ENCODE measurements at regions not wholly inside any gene's neighbourhood (a gene's known extent, or its start where the extent isn't known, plus 50 kb on each side); places are given as distances from the start of the nearest gene placed in this dataset.

DNA sequence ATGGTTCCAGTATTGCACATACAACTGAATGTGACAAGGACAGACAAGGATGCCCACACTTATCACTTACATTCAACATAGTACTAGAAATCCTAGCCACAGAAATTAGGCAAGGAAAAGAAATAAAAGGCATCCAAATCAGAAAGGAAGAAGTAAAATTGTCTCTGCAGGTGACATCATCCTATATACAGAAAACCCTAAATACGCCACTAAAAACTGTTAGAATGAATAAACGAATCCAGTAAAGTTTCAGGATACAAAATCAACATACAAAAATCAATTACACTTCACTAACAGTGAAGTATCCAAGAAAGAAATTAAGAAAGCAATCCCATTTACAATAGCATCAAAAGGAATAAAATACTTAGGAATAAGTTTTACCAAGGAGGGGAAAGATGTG, 66.1 kb downstream of the FAM217A start:
- Histone ChIP-seq H3K4me1 (ENCODE audit: low read depth) (peaks cover 12% of the 10 kb centered on the region), H3K4me3 (no peak overlapping the region), H3K9me3 (no peaks in the 10 kb centered on the region), H3K36me3 (ENCODE audit: low read depth) (no peaks in the 10 kb centered on the region)
- TF ChIP-seq, protein P1, sequence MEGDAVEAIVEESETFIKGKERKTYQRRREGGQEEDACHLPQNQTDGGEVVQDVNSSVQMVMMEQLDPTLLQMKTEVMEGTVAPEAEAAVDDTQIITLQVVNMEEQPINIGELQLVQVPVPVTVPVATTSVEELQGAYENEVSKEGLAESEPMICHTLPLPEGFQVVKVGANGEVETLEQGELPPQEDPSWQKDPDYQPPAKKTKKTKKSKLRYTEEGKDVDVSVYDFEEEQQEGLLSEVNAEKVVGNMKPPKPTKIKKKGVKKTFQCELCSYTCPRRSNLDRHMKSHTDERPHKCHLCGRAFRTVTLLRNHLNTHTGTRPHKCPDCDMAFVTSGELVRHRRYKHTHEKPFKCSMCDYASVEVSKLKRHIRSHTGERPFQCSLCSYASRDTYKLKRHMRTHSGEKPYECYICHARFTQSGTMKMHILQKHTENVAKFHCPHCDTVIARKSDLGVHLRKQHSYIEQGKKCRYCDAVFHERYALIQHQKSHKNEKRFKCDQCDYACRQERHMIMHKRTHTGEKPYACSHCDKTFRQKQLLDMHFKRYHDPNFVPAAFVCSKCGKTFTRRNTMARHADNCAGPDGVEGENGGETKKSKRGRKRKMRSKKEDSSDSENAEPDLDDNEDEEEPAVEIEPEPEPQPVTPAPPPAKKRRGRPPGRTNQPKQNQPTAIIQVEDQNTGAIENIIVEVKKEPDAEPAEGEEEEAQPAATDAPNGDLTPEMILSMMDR (IDR thresholded peaks at IDR 0.05), result no peak
- DNase-seq (no peak), ATAC-seq (no peak)
- intact Hi-C loops (cut with DNase I, micrococcal nuclease), result no loop called here

DNA sequence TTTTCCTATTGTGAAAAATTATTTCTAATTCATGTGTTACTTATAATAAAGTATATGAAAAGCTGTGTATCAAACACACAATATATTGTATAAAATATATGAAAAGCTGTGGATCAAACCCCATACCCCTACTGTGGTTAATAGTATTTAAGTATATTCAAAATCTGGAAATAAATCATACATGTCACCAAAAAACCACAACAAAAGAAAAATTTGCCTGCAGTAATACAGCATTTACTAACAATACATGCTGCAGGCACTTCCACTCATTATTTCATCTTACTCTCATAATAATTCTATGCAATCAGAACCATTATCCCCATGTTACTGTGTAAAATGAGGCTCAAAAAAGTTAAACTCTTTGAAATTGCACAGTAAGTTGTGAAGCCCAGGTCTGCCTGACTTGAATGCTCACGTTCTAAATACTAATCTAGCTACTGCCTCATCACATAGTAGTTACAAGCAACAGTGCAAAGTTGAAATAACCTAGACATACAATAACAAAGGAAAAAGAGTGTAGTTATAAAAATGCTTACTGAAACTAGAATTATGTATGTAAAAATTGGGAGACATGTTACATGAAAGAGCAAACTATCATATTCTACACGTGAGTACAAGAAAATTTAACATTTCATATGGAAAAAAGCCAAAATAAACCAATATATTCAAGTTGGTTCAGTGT, 61.7 kb downstream of the FAM217A start:
- Histone ChIP-seq H3K4me3 (peak overlapping the region; percentile 54), H3K4me1 (ENCODE audit: low read depth) (peaks cover 23% of the 10 kb centered on the region), H3K36me3 (ENCODE audit: low read depth) (no peaks in the 10 kb centered on the region), H3K9me3 (no peaks in the 10 kb centered on the region)
- intact Hi-C loops (cut with DNase I, micrococcal nuclease), result no loop called here
- TF ChIP-seq, protein P1 (IDR thresholded peaks at IDR 0.05), result no peak
- no peak for ATAC-seq
- no peak for DNase-seq

DNA sequence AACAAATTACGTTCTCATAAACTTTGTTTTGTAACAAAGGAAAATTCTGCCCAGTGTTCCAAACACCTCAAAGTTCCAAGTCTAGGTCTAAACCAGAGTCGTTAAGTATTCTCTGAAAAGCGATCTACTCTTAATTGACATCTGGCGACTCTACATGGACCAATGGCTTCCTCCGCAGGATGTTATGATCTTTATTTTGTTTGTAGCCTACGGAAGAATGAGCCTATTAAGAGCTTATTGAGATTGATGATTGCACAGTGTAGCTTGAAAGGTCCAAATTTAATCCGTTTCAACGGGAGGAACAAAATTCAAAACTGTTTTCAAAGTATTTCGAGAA, 61.1 kb downstream of the FAM217A start:
- intact Hi-C loops (cut with DNase I, micrococcal nuclease), result no loop called here
- TF ChIP-seq, protein P1 (IDR thresholded peaks at IDR 0.05), result no peak
- peak overlapping the region; percentile 54 for H3K4me3 ChIP-seq
- no peaks in the 10 kb centered on the region for H3K9me3 ChIP-seq
- peaks cover 28% of the 10 kb centered on the region for H3K4me1 ChIP-seq (ENCODE audit: low read depth)
- no peaks in the 10 kb centered on the region for H3K36me3 ChIP-seq (ENCODE audit: low read depth)
- no peak for ATAC-seq
- DNase-seq, result no peak

DNA sequence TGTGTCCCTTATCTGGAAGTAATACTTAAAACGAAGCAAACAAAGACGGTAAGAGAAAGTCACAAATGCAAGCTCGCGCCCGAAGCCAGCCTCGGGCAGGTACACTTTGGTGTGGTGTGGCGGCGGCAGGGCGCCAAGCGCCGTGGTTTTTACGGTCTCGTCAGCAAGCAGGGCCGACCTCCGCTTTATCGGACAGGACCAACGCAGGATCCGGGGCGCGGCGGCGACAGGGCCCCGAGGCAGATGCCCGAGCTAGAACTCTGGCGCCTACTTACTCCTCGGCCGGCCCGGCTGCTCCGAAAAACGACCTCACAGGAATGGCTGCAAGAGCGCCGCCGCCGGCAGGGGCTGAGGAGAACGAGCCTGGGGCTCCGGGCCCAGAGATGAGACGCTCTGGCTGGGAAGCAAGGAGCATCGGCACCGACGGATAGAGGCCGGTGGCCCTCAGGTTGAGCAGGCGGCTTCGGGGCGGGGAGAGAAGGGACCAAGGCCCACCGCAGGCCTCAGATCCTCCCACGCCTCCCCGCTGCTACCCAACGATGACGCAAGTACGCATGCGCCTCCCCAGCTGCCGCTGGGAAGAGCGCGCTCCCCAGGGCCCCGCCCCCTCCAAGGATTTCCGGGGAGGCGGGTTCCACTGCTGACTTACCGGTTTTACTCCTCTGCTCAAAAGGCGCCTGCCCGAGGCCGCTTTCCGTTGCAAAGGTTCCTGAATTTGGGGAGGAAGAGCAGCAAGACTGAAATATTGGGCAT, 60.6 kb downstream of the FAM217A start:
- TF ChIP-seq, protein P1 (IDR thresholded peaks at IDR 0.05), result no peak
- intact Hi-C loops (cut with DNase I, micrococcal nuclease), result no loop called here
- Histone ChIP-seq H3K4me1 (ENCODE audit: low read depth) (peaks cover 33% of the 10 kb centered on the region), H3K36me3 (ENCODE audit: low read depth) (no peaks in the 10 kb centered on the region), H3K4me3 (peak overlapping the region; percentile 54), H3K9me3 (no peaks in the 10 kb centered on the region)
- ATAC-seq (peak; percentile 89), DNase-seq (peak; percentile 96 to 98 (median 97))

All from mucosa of descending colon (tissue), 3 donors.